HCT116 (cell line): ENCODE measurements at regions not wholly inside any gene's neighbourhood (a gene's known extent, or its start where the extent isn't known, plus 50 kb on each side); places are given as distances from the start of the nearest gene placed in this dataset.
"Not testable (repeated sequence)": the region's sequence is repeated elsewhere in the genome, so short reads cannot be mapped to it uniquely, and the experiment has no call there.

ENCODE experiments used
- ATAC-seq: fragments of 200-7000 bp; cut with Tn5 transposase; 2 replicates; pipeline ENCODE4 v1.9.1; 2020; ENCODE audit warnings: mild to moderate bottlenecking, moderate library complexity
- BruUV-seq: library from RNA; stranded (reverse); fragments of 400-500 nt; replicated peaks from 2 replicates; lab custom pipeline; 2021; lab: Mats Ljungman, UMichigan
- CTCF ChIA-PET: fragments of 300-600 bp; sonication (Branson Sonifier 250); formaldehyde crosslinking; loops from one replicate; lab custom pipeline; 2021; ENCODE audit warnings: antibody characterized with exemption; lab: Charles Lee
- POLR2A ChIA-PET: fragments of 300-600, 350-600 bp; sonication (Branson Sonifier 250); formaldehyde crosslinking; loops from one replicate; lab custom pipeline; 2021; ENCODE audit warnings: antibody characterized with exemption; lab: Charles Lee
- RAD21 ChIA-PET, 2 experiments: fragments of 300-600 bp; sonication (Branson Sonifier 250); formaldehyde crosslinking; loops; one replicate each; lab custom pipeline; 2023; ENCODE audit warnings: low total read pairs in 2 of 2; ENCODE audit not compliant: uncharacterized antibody in 2 of 2, unreplicated experiment in 2 of 2, low non-redundant PET in 1 of 2; lab: Charles Lee
- DNase-seq: peaks from one replicate; pipeline ENCODE4 v3.0.0-alpha.2; 2010; ENCODE audit warnings: low read depth, low spot score
- H2AFZ ChIP-seq: fragments of 200-600 bp; shearing (Covaris generic), sonication (generic); 2 replicates; pipeline ENCODE4 v1.6.1; 2017; ENCODE audit warnings: low read depth, mixed run types, mixed read lengths, antibody characterized with exemption, low read length; ENCODE audit not compliant: poor library complexity, severe bottlenecking
- H3K27ac ChIP-seq: 2 replicates; pipeline ENCODE4 v1.5.1; 2012; ENCODE audit warnings: low read depth, low read length
- H3K27me3 ChIP-seq: fragments of 200-600 bp; sonication (generic); 2 replicates; pipeline ENCODE4 v1.6.1; 2016; ENCODE audit warnings: mixed run types, low read length, mixed read lengths; ENCODE audit not compliant: insufficient read depth
- H3K36me3 ChIP-seq, 2 experiments: fragments of 200-500 bp in 1 of 2; fragments of 200-600 bp in 1 of 2; sonication (Bioruptor generic) in 1 of 2; sonication (generic) in 1 of 2; 2 replicates each; pipeline versions ENCODE4 v1.5.1 to v1.6.1; 2014 to 2016; ENCODE audit warnings: low read length in 2 of 2, inconsistent platforms in 1 of 2, mixed read lengths in 1 of 2, mixed run types in 1 of 2; ENCODE audit not compliant: insufficient read depth in 2 of 2, control insufficient read depth in 1 of 2
- H3K4me1 ChIP-seq, 2 experiments: fragments of 200-600 bp in 1 of 2; sonication (generic) in 1 of 2; 2 replicates each; pipeline versions ENCODE4 v1.5.1 to v1.6.1; 2012 to 2017; ENCODE audit warnings: low read length in 2 of 2, inconsistent platforms in 1 of 2, mild to moderate bottlenecking in 1 of 2, mixed read lengths in 1 of 2, mixed run types in 1 of 2, moderate library complexity in 1 of 2; ENCODE audit not compliant: insufficient read depth in 2 of 2, control insufficient read depth in 1 of 2
- H3K4me2 ChIP-seq: fragments of 200-600 bp; sonication (generic); 2 replicates; pipeline ENCODE4 v1.6.1; 2017; ENCODE audit warnings: mixed run types, low read length, mixed read lengths
- H3K4me3 ChIP-seq, 2 experiments: fragments of 200-600 bp in 1 of 2; sonication (generic) in 1 of 2; replicated peaks in 1 of 2; 2 replicates each; pipeline ENCODE4 v1.5.1; 2011 to 2016; ENCODE audit warnings: low read length in 2 of 2, control low read depth in 1 of 2, low read depth in 1 of 2, mild to moderate bottlenecking in 1 of 2, mixed read lengths in 1 of 2, mixed run types in 1 of 2
- H3K79me2 ChIP-seq: fragments of 200-600 bp; sonication (generic); 2 replicates; pipeline ENCODE4 v1.6.1; 2017; ENCODE audit warnings: mild to moderate bottlenecking, mixed run types, low read length, moderate library complexity, mixed read lengths; ENCODE audit not compliant: insufficient read depth
- H3K9ac ChIP-seq: fragments of 200-600 bp; sonication (generic); 2 replicates; pipeline ENCODE4 v1.6.1; 2016; ENCODE audit warnings: low read length, mixed read lengths
- H3K9me2 ChIP-seq: fragments of 200-600 bp; sonication (generic), shearing (Covaris generic); 2 replicates; pipeline ENCODE4 v1.6.1; 2017; ENCODE audit warnings: mixed run types, mild to moderate bottlenecking, moderate library complexity; ENCODE audit not compliant: insufficient read depth
- H3K9me3 ChIP-seq, 2 experiments: fragments of 200-500 bp in 1 of 2; fragments of 200-600 bp in 1 of 2; sonication (Bioruptor generic) in 1 of 2; sonication (generic) in 1 of 2; 2 replicates each; pipeline ENCODE4 v1.6.1; 2014 to 2017; ENCODE audit warnings: low read length in 2 of 2, mixed read lengths in 2 of 2, inconsistent platforms in 1 of 2, low read depth in 1 of 2, mild to moderate bottlenecking in 1 of 2, mixed run types in 1 of 2, moderate library complexity in 1 of 2; ENCODE audit not compliant: control insufficient read depth in 1 of 2, insufficient read depth in 1 of 2
- H4K20me1 ChIP-seq: fragments of 200-600 bp; sonication (generic), shearing (Covaris generic); 2 replicates; pipeline ENCODE4 v1.6.1; 2017; ENCODE audit warnings: mixed run types, mild to moderate bottlenecking, moderate library complexity; ENCODE audit not compliant: insufficient read depth
- POLR2A ChIP-seq: IDR thresholded peaks from 2 replicates; pipeline ENCODE4 v1.7.0; 2011; ENCODE audit warnings: borderline replicate concordance; ENCODE audit not compliant: insufficient read depth, insufficient read length; ENCODE audit errors: extremely low read depth
- POLR2AphosphoS5 ChIP-seq: IDR thresholded peaks from 2 replicates; pipeline ENCODE4 v1.6.1; 2011; ENCODE audit warnings: mild to moderate bottlenecking, low read depth, low read length, moderate library complexity
- TCF7L2 ChIP-seq: IDR thresholded peaks from 2 replicates; pipeline ENCODE4 v1.7.0; 2011; ENCODE audit warnings: borderline replicate concordance, inconsistent platforms; ENCODE audit not compliant: insufficient read depth, insufficient read length; ENCODE audit errors: extremely low read depth
- intact Hi-C: fragments of 100-400 bp; cut with micrococcal nuclease; formaldehyde crosslinking; loops from 2 replicates; pipeline ENCODE4 v1.10.0; 2022

GRCh38 chr19:28627669-28628068 is 585.3 kb downstream of the UQCRFS1 start:
- H2AFZ ChIP-seq: no peak overlapping the region
- TF ChIP-seq POLR2AphosphoS5 (no peak), POLR2A (no peak), TCF7L2 (no peak)
- H3K4me1 ChIP-seq: no peaks in the 10 kb centered on the region
- intact Hi-C loops: no loop called here
- H3K79me2 ChIP-seq: no peaks in the 10 kb centered on the region
- DNase-seq: no peak
- no peaks in the 10 kb centered on the region for H3K9me2 ChIP-seq
- no peak for ATAC-seq
- ChIA-PET RAD21 (no interaction called here), CTCF (no interaction called here), POLR2A (no interaction called here)
- no peaks in the 10 kb centered on the region for H3K27me3 ChIP-seq
- BruUV-seq: no TSS peak
- H3K9ac ChIP-seq: no peak overlapping the region
- no peak overlapping the region for H3K27ac ChIP-seq
- H3K9me3 ChIP-seq: peaks cover 6 to 14% of the 10 kb centered on the region in 2 experiments; a peak in 2 of 4 replicates
- H3K36me3 ChIP-seq: no peaks in the 10 kb centered on the region
- H3K4me2 ChIP-seq: no peak overlapping the region
- no peak overlapping the region for H3K4me3 ChIP-seq
- no peaks in the 10 kb centered on the region for H4K20me1 ChIP-seq

- CTCF ChIA-PET, H3K9ac ChIP-seq, H3K27me3 ChIP-seq, H3K4me2 ChIP-seq, H3K36me3 ChIP-seq, POLR2A ChIA-PET, H3K79me2 ChIP-seq, H3K4me1 ChIP-seq, RAD21 ChIA-PET, BruUV-seq, DNase-seq, H2AFZ ChIP-seq, H3K27ac ChIP-seq, H3K9me2 ChIP-seq, H3K4me3 ChIP-seq, H4K20me1 ChIP-seq, ATAC-seq, intact Hi-C loops: not testable (repeated sequence)
- H3K9me3 ChIP-seq: peaks cover 10 to 12% of the 10 kb centered on the region in 2 experiments; a peak in 2 of 4 replicates
These were observed 586.5 kb downstream of the UQCRFS1 start for GRCh38 chr19:28626407-28626806.
